Esophagus muscularis mucosa (tissue), 4 donors: ENCODE measurements at regions not wholly inside any gene's neighbourhood (a gene's known extent, or its start where the extent isn't known, plus 50 kb on each side); places are given as distances from the start of the nearest gene placed in this dataset.

Experiments used
- DNase-seq: peaks from one replicate; pipeline ENCODE4 v3.0.0-alpha.2; 2017; ENCODE audit errors: extremely low spot score
- H3K27ac ChIP-seq, 4 donors: fragments of 200-600 bp; sonication (generic); replicated peaks in 1 of 4; 1 replicate in 3 of 4; 2 replicates in 1 of 4; pipeline ENCODE4 v1.5.1; 2016 to 2019; ENCODE audit warnings: mild to moderate bottlenecking in 1 of 4
- H3K27me3 ChIP-seq, 4 donors: fragments of 200-600 bp; sonication (generic); one replicate each; pipeline versions ENCODE4 v1.5.1 to v1.6.0; 2016 to 2019
- H3K36me3 ChIP-seq, 4 donors: fragments of 200-600 bp; sonication (generic); one replicate each; pipeline ENCODE4 v1.5.1; 2016 to 2019
- H3K4me1 ChIP-seq, 4 donors: fragments of 200-600 bp; sonication (generic); one replicate each; pipeline ENCODE4 v1.5.1; 2016 to 2019
- H3K4me3 ChIP-seq, 4 donors: fragments of 200-600 bp; sonication (generic); 1 replicate in 2 of 4; 2 replicates in 2 of 4; pipeline ENCODE4 v1.5.1; 2016 to 2019; ENCODE audit warnings: mild to moderate bottlenecking in 4 of 4, moderate library complexity in 1 of 4
- H3K9me3 ChIP-seq, 4 donors: fragments of 200-600 bp; sonication (generic); 1 replicate in 3 of 4; 2 replicates in 1 of 4; pipeline ENCODE4 v1.5.1; 2016 to 2019
- CTCF ChIP-seq, 3 experiments: fragments of 200-600 bp in 2 of 3; fragments of 450-650 bp in 1 of 3; sonication (generic) in 2 of 3; IDR thresholded peaks; one replicate each; pipeline ENCODE4 v1.5.1; 2017 to 2019; ENCODE audit warnings: antibody characterized with exemption in 3 of 3, mild to moderate bottlenecking in 2 of 3, moderate library complexity in 1 of 3
- EP300 ChIP-seq: sonication (generic); formaldehyde crosslinking; IDR thresholded peaks from one replicate; pipeline ENCODE4 v1.6.1; 2017; ENCODE audit warnings: antibody characterized with exemption
- POLR2A ChIP-seq: fragments of 450-650 bp; IDR thresholded peaks from one replicate; pipeline ENCODE4 v1.6.1; 2017; ENCODE audit warnings: antibody characterized with exemption, moderate library complexity, mild to moderate bottlenecking, low read depth
- POLR2AphosphoS5 ChIP-seq, 2 donors: sonication (generic); formaldehyde crosslinking; IDR thresholded peaks; one replicate each; pipeline ENCODE4 v1.6.1; 2017; ENCODE audit warnings: antibody characterized with exemption in 2 of 2
- WGBS: methylation state at CpG from one replicate; pipeline ENCODE4 v1.1.5; 2018; 5-methylcytosine and 5-hydroxymethylcytosine counted together
- intact Hi-C: fragments of 100-400 bp; cut with DNase I; formaldehyde crosslinking; loops from one replicate; pipeline ENCODE4 v1.15.1; 2023

GRCh38 chr12:73185403-73185802 is 913.2 kb downstream of the TRHDE start:
- TF ChIP-seq POLR2A (no peak), CTCF (IDR thresholded peaks at IDR 0.05) (no peak), POLR2AphosphoS5 (IDR thresholded peaks at IDR 0.05) (no peak), EP300 (no peak)
- intact Hi-C loops: no loop called here
- H3K4me1 ChIP-seq: no peaks in the 10 kb centered on the region
- H3K9me3 ChIP-seq: peaks cover 0 to 27% (median 25%) of the 10 kb centered on the region in 4 donors
- no peaks in the 10 kb centered on the region for H3K27me3 ChIP-seq
- no peak for DNase-seq
- WGBS: 90% methylated on average over 1 of the region's 1 CpG
- H3K27ac ChIP-seq: no peak overlapping the region
- H3K4me3 ChIP-seq: no peak overlapping the region
- no peaks in the 10 kb centered on the region for H3K36me3 ChIP-seq

GRCh38 chr12:73186272-73186671 is 914.1 kb downstream of the TRHDE start:
- TF ChIP-seq EP300: no peak
- no peak for TF ChIP-seq POLR2A
- TF ChIP-seq POLR2AphosphoS5 (IDR thresholded peaks at IDR 0.05): no peak
- TF ChIP-seq CTCF (IDR thresholded peaks at IDR 0.05): no peak
- H3K4me1 ChIP-seq: no peaks in the 10 kb centered on the region
- no peak overlapping the region for H3K4me3 ChIP-seq
- DNase-seq: no peak
- peaks cover 0 to 27% (median 25%) of the 10 kb centered on the region in 4 donors for H3K9me3 ChIP-seq
- 69% methylated on average over 2 of the region's 2 CpGs for WGBS
- no peak overlapping the region for H3K27ac ChIP-seq
- H3K27me3 ChIP-seq: no peaks in the 10 kb centered on the region
- intact Hi-C loops: no loop called here
- H3K36me3 ChIP-seq: no peaks in the 10 kb centered on the region

GRCh38 chr12:73187765-73188164 is 915.6 kb downstream of the TRHDE start:
- DNase-seq: no peak
- TF ChIP-seq POLR2AphosphoS5 (IDR thresholded peaks at IDR 0.05) (no peak), POLR2A (no peak), EP300 (no peak), CTCF (IDR thresholded peaks at IDR 0.05) (no peak)
- Histone ChIP-seq H3K27ac (no peak overlapping the region), H3K9me3 (peaks cover 0 to 27% (median 25%) of the 10 kb centered on the region in 4 donors), H3K27me3 (no peaks in the 10 kb centered on the region), H3K4me3 (no peak overlapping the region), H3K4me1 (no peaks in the 10 kb centered on the region), H3K36me3 (no peaks in the 10 kb centered on the region)
- 92% methylated on average over 1 of the region's 1 CpG for WGBS
- intact Hi-C loops: no loop called here

GRCh38 chr12:73210548-73211204 is 938.5 kb downstream of the TRHDE start:
- intact Hi-C loops: no loop called here
- TF ChIP-seq EP300 (no peak), CTCF (IDR thresholded peaks at IDR 0.05) (no peak), POLR2AphosphoS5 (IDR thresholded peaks at IDR 0.05) (no peak), POLR2A (no peak)
- H3K4me1 ChIP-seq: no peaks in the 10 kb centered on the region
- 74% methylated on average over 5 of the region's 5 CpGs for whole genome bisulfite sequencing
- H3K9me3 ChIP-seq: no peaks in the 10 kb centered on the region
- no peak for DNase-seq
- H3K36me3 ChIP-seq: no peaks in the 10 kb centered on the region
- no peak overlapping the region for H3K27ac ChIP-seq
- no peak overlapping the region for H3K4me3 ChIP-seq
- no peaks in the 10 kb centered on the region for H3K27me3 ChIP-seq

- Histone ChIP-seq H3K4me1 (no peaks in the 10 kb centered on the region), H3K27ac (no peak overlapping the region), H3K27me3 (no peaks in the 10 kb centered on the region), H3K4me3 (no peak overlapping the region), H3K9me3 (no peaks in the 10 kb centered on the region), H3K36me3 (no peaks in the 10 kb centered on the region)
- 63% methylated on average over 2 of the region's 2 CpGs for WGBS
- DNase-seq: no peak
- intact Hi-C loops: no loop called here
- no peak for TF ChIP-seq CTCF (IDR thresholded peaks at IDR 0.05)
- no peak for TF ChIP-seq POLR2AphosphoS5 (IDR thresholded peaks at IDR 0.05)
- no peak for TF ChIP-seq EP300
- TF ChIP-seq POLR2A: no peak
Measured at GRCh38 chr12:73220951-73221350, 948.8 kb downstream of the TRHDE start.
